OCI-M2 (cell line): ENCODE measurements at regions not wholly inside any gene's neighbourhood (a gene's known extent, or its start where the extent isn't known, plus 50 kb on each side); places are given as distances from the start of the nearest gene placed in this dataset.

Experiments used
- DNase-seq: peaks from one replicate; lab custom pipeline; 2025; ENCODE audit not compliant: unreplicated experiment; lab: John Stamatoyannopoulos, UW

DNA sequence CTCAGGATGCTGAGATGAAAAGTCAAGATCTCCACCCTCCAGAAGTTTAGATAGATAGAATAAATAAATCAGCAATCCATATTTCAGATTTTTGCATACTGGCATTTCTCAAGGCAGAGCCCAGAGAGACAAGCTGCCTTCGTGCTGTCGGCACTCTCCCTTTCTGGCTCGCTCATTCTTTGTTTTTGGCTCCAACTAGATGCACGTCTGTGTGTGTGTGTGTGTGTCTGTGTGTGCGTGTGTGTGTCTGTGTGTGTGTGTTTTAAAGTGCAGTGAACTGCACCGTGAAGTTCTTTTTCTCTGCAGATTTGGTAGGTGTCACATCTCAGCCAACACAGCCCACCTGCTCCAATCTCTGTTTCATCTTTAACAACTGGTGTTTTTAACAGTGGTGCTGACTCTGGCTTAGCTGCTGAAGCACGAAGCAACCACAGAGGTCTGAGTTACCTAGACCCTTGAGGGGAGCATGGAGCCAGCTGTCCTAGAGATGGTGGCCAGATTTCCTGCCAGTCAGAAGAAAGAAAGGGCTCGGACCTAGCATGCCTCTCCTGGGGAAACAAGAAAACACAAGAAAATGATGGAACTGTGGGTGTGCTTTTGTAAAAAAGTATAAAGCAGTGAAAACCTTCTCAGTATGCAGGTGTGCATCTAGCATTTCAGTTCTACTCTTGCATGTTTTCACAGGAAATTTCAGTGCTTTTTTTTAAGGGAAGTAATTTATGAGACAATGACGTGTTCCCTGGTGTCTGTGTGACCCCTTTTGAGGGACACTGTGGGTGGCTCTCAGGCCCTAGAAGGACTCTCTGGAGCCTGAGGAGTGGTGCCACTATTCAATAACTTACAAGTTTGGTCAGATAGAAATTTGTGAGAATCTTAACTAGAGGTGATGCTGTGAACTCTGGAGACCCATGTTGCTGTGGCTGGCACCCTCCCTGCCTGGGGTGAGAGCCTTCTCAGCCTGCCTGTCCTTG, 364.3 kb downstream of the RNF144A start:
- no peak for DNase-seq

GRCh38 chr2:7286120-7286519, 368.9 kb downstream of the RNF144A start:
- DNase-seq: no peak

DNA sequence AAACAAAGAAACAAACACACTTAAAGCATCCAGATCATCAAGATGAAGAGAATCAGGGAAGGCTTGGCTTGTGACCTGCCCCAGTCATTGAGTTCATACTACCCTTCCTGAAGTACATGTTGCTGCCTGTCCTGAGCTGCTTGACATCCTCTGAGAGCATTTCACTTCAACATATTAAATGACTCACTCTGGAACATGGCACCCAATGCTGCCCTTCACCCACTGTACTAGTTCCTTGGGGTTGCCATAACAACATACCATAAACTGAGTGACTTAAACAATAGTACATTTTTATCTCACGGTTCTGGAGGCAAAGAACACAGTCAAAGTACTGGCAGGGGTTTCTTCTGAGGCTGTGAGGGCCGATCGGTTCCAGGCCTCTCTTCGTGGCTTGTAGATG, 371.3 kb downstream of the RNF144A start:
- DNase-seq: no peak

- no peak for DNase-seq
These were observed 372.5 kb downstream of the RNF144A start for GRCh38 chr2:7289697-7290096.

DNA sequence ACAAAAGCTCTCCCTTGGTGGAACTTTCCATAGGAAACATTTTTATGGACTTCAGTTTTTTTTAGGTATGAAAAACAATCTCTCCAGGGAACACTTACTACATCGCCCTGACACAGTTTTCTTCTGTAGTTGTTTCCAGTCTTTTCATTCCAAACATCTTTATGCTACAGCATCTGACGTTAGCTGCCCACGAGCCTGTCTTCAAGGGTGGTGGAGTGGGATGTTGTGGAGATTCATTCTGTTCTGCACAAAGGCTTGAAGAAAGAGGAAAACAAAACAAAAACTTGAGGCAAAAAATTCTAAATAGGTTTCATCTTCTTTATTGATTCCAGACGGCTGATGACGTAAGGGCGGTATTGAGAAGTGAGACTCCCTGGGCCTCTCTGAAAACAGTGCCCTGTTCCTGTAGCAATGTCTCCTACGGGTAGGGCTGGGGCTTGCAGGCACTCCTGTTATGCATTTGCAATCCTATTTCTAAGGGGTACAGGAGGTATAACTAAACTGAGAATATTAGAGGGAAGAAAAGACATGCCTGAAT, 375.0 kb downstream of the RNF144A start:
- DNase-seq: no peak

GRCh38 chr2:7309582-7309981, 392.4 kb downstream of the RNF144A start:
- DNase-seq: no peak

GRCh38 chr2:7324706-7325105, 407.5 kb downstream of the RNF144A start:
- DNase-seq: no peak

DNA sequence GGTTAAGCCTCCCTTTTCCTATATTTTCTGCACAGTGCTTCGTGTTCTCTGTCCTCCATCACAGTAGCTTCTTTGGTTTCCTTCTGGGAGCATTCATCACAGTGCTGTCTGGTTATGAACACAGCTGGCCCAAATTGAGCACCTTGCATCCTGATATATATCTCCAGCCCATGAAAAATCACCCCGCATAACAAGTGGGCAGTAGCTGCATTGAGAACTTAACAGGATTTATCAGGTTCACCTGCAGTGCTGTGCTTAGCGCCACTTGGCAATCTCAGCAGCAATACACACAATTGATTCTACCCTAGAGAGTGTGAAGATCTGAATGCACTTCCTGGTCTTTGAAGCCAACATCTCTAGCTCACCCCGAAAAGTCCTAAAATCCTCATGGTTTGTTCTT, 408.0 kb downstream of the RNF144A start:
- no peak for DNase-seq

DNA sequence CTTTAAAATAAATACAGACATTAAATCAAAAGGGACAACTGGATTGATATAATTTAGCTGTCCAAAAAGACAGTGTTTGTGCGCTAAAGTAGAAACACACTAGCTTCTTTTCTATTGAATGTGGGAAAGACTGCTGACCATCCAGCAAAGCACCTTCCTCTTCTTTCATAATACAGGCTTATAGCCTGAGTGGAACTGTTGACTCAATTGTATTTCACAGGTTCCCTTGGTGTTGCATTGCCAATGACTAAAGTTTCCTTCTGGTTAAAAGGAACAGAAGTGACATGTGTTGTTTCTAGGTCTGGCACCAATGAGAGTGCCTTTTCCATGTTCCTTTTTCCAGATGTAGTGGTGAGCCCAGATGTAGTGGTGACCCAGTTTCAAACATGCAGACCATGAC, 412.3 kb downstream of the RNF144A start:
- no peak for DNase-seq

DNA sequence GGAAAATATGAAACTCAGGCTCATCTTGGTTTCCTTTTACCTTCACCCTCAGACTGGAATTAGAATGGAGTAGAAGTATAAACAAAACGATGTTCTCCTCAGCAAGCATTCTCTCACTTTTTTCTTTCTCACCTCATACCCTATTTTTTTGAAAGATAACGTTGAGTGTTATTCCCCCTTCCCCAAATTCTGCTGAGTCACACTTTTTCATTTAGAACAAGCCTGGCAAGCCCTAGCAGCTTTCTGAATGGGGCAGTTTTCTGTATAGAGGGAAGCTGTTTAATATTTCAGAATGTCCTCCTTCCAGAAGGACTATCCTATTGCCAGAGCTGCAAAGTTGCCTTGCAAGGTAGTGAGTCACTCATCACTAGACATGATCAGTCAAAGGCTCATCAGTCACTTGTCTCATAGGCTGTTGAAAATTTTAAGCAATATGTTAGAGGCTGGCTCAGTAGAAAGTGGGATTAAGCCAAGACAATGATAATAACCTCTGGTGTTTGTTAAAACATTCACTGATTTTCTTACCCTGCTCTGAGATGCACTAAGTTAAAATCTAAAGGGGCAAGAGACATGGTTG, 416.1 kb downstream of the RNF144A start:
- no peak for DNase-seq

GRCh38 chr2:7333960-7334493, 416.8 kb downstream of the RNF144A start:
- DNase-seq: no peak

DNA sequence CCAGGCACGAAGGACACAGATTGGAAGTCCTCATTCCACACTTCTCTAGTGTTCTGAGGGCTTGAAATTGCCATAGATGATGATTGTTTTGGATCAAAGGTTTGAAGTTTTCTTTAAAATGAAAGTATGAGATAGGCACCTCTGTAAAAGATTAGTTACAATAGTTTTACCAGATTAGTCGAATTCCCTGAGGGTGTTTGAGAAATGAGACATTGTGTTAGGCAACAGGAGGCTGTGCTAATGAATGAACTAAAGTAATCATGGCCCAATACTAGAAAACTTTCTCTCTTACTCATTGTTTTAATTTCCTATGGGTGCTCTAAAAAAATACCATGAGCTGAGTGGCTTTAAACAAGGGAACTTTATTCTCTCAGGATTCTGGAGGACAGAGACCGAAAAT, 421.7 kb downstream of the RNF144A start:
- no peak for DNase-seq

- no peak for DNase-seq
These were observed 429.1 kb downstream of the RNF144A start for GRCh38 chr2:7346336-7346735.

DNA sequence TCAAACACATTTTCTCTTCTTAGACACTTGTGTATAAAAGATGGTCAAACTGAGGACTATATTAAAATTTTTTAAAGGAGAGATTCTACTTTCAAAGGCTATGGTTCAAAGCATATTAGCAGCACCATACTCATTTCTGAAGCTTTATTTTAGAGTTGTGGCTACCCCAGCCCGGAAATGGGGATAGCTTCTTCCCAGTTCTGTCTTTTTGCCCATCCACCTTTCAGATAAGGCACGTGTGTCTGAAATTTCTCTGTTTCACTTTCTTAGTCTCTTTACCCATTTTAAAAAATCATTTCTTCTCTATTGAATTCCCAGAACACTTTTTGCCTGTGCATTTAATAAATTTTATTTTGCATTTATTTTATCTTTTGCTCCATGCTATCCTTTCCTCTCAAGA, 431.5 kb downstream of the RNF144A start:
- no peak for DNase-seq

- DNase-seq: no peak
These were observed 435.0 kb downstream of the RNF144A start for GRCh38 chr2:7352191-7352590.

- DNase-seq: no peak
These were observed 436.4 kb downstream of the RNF144A start for GRCh38 chr2:7353571-7353970.

DNA sequence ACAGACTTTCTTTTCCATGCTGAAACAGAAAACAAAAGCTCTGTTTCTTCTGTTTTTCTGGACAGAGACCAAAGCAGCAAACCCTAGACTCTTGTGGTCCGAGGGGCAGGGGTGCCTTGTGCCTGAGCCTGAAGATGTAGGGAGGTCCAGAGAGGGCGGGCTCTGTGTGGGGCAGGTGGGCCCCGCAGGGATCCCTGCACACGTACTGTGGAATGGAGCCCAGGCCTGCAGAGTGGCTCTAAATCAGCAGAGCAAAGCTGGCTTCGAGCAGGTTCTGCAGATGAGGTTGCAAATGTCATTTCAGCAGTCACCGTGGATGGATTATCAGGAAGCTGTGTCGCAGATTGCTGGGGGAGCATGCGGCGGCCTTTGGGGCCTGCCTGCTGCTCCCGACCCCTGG, 438.6 kb downstream of the RNF144A start:
- no peak for DNase-seq

DNA sequence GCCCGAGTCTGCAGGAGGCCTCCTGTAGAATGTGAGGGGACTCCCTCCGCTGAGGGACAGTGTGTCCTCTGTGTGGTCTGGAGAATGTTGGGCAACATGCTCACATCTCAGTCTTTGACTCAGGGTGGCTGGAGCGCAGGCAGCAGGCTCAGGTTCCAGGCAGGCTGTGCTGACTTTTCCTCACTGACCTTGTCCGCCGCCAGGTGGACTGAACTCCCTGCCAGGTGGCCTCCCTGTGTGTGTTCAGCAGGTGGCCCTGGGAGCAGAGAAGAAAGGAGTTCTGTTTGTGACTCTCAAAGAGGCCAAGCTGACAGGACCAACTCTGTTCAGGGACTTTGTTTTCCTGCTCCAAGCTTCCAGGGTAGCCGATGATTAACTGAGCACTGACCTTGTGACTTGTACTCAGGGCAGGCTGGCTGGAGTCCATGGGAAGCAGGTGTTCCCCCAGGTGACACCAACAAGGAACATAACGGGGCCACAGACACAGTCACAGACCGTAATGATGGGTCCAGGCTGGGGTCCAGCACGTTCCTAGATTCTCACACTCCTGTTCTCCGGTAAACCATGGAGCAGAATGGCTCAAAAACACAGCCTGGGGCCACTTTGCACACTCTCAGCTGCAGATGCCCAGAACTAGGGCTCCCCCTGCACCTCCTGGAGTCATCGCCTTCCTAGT, 439.8 kb downstream of the RNF144A start:
- no peak for DNase-seq

DNA sequence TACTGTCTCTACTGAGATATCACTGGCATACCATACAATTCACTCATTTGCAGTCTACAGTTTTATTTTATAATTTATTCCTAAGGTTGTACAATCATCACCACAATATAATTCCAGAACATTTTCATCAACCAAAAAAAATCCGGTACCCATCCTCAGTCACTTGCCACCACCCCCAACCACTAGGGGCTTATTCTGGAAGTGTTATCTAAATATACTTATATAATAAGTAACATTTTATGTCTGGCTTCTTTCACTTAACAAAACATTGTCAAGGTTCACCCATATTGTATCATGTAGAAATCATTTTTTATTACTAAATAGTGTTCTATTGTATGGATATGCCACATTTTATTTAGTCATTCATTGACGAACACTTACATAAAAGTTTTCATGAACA, 440.8 kb downstream of the RNF144A start:
- no peak for DNase-seq

DNA sequence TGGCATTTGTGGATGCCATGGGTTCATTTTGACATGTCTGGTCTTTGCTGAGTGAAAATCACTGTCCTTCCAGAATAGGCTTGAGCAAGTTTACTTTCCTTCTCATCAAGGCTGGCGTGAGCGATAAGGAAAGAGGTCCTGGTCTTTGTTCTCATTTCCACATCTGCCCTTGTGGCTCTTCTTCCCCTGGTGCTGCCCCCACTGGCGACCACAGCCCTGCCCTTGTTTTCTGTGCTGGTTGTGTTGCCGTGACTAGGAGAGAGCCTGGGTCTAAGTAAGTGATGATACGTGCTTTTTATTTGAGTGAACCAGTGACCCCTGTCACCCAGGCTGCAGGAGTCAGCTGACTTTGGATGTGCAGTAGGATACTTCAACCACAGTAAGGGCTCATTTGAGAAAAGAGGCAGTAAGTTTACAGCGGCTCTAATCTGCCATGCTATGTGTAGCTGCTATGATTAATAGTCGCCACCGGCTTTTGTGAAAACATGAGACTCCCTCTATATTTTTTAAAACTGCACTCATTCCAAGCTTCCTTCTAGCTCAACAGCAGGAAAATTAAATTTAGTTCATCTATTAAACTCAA, 441.7 kb downstream of the RNF144A start:
- DNase-seq: no peak

DNA sequence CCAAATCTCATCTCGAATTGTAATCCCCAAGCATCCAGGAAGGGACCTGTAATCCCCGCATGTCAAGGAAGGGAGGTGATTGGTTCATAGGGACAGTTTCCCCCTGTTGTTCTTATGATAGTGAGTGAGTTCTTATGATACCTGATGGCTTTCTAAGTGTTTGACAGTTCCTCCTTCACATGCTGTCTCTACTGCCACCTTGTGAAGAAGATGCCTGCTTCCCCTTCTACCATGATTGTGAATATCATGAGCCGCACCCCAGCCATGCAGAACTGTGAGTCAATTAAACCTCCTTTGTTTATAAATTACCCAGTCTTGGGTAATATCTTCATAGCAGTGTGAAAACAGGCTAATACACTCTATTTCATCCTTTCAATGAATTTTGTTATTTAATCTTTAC, 446.7 kb downstream of the RNF144A start:
- no peak for DNase-seq
